Epithelial cell of prostate (primary cell): ENCODE measurements at regions not wholly inside any gene's neighbourhood (a gene's known extent, or its start where the extent isn't known, plus 50 kb on each side); places are given as distances from the start of the nearest gene placed in this dataset.

ENCODE experiments used
- DNase-seq: peaks from one replicate; pipeline ENCODE4 v3.0.0-alpha.2; 2011; ENCODE audit warnings: low read depth, low spot score
- H3K27ac ChIP-seq: fragments of 450-650 bp; 2 replicates; pipeline ENCODE4 v1.5.1; 2017; ENCODE audit warnings: mild to moderate bottlenecking

- no peak overlapping the region for H3K27ac ChIP-seq
- DNase-seq, result no peak
Measured at GRCh38 chr14:43901911-43902673, 605.0 kb downstream of the FSCB start.

- H3K27ac ChIP-seq, result no peak overlapping the region
- DNase-seq, result no peak
Measured at GRCh38 chr14:43900173-43900655, 606.9 kb downstream of the FSCB start.

GRCh38 chr14:43898687-43899086, 608.4 kb downstream of the FSCB start:
- H3K27ac ChIP-seq, result no peak overlapping the region
- DNase-seq, result no peak

- no peak for DNase-seq
- no peak overlapping the region for H3K27ac ChIP-seq
Measured at GRCh38 chr14:43896044-43896443, 611.0 kb downstream of the FSCB start.

GRCh38 chr14:43894534-43894933, 612.5 kb downstream of the FSCB start:
- no peak overlapping the region for H3K27ac ChIP-seq
- no peak for DNase-seq

GRCh38 chr14:43887523-43887922, 619.6 kb downstream of the FSCB start:
- DNase-seq, result no peak
- H3K27ac ChIP-seq, result no peak overlapping the region

- DNase-seq, result no peak
- H3K27ac ChIP-seq, result no peak overlapping the region
Measured at GRCh38 chr14:43877351-43877960, 629.6 kb downstream of the FSCB start.

- H3K27ac ChIP-seq, result no peak overlapping the region
- DNase-seq, result no peak
Measured at GRCh38 chr14:43872752-43873655, 634.1 kb downstream of the FSCB start.

- H3K27ac ChIP-seq, result no peak overlapping the region
- no peak for DNase-seq
Measured at GRCh38 chr14:43872222-43872621, 634.9 kb downstream of the FSCB start.

- no peak for DNase-seq
- no peak overlapping the region for H3K27ac ChIP-seq
Measured at GRCh38 chr14:43858981-43859380, 648.1 kb downstream of the FSCB start.

GRCh38 chr14:43855556-43855955, 651.5 kb downstream of the FSCB start:
- no peak for DNase-seq
- no peak overlapping the region for H3K27ac ChIP-seq

- no peak for DNase-seq
- H3K27ac ChIP-seq, result no peak overlapping the region
Measured at GRCh38 chr14:43853541-43853940, 653.5 kb downstream of the FSCB start.

- DNase-seq, result no peak
- no peak overlapping the region for H3K27ac ChIP-seq
Measured at GRCh38 chr14:43803076-43803689, 703.9 kb downstream of the FSCB start.

GRCh38 chr14:43795600-43796228, 711.4 kb downstream of the FSCB start:
- no peak overlapping the region for H3K27ac ChIP-seq
- no peak for DNase-seq

GRCh38 chr14:43793579-43793978, 713.5 kb downstream of the FSCB start:
- no peak overlapping the region for H3K27ac ChIP-seq
- no peak for DNase-seq

GRCh38 chr14:43792980-43793379, 714.1 kb downstream of the FSCB start:
- H3K27ac ChIP-seq, result no peak overlapping the region
- no peak for DNase-seq

- no peak overlapping the region for H3K27ac ChIP-seq
- DNase-seq, result no peak
Measured at GRCh38 chr14:43790681-43791080, 716.4 kb downstream of the FSCB start.

GRCh38 chr14:43789458-43789857, 717.6 kb downstream of the FSCB start:
- DNase-seq, result no peak
- no peak overlapping the region for H3K27ac ChIP-seq

- DNase-seq, result no peak
- no peak overlapping the region for H3K27ac ChIP-seq
Measured at GRCh38 chr14:43786066-43786762, 720.9 kb downstream of the FSCB start.
